Transverse colon (tissue), 4 donors: ENCODE measurements at regions not wholly inside any gene's neighbourhood (a gene's known extent, or its start where the extent isn't known, plus 50 kb on each side); places are given as distances from the start of the nearest gene placed in this dataset.

Source experiments
- CTCF ChIP-seq, 5 experiments: fragments of 200-600 bp in 3 of 5; fragments of 450-650 bp in 2 of 5; sonication (generic) in 3 of 5; IDR thresholded peaks; 1 replicate in 2 of 5; 2 replicates in 3 of 5; pipeline ENCODE4 v1.5.1; 2016 to 2017; ENCODE audit warnings: antibody characterized with exemption in 5 of 5, inconsistent platforms in 3 of 5, mild to moderate bottlenecking in 2 of 5, moderate library complexity in 1 of 5
- EP300 ChIP-seq: sonication (generic); formaldehyde crosslinking; IDR thresholded peaks from one replicate; pipeline ENCODE4 v1.6.1; 2017; ENCODE audit warnings: antibody characterized with exemption, low read depth
- POLR2A ChIP-seq: fragments of 450-650 bp; IDR thresholded peaks from one replicate; pipeline ENCODE4 v1.6.1; 2016; ENCODE audit warnings: antibody characterized with exemption, mild to moderate bottlenecking, moderate library complexity
- POLR2AphosphoS5 ChIP-seq, 3 donors: sonication (generic); formaldehyde crosslinking; IDR thresholded peaks; one replicate each; pipeline ENCODE4 v1.6.1; 2016; ENCODE audit warnings: antibody characterized with exemption in 3 of 3

- TF ChIP-seq CTCF (IDR thresholded peaks at IDR 0.05) (no peak), POLR2A (no peak), EP300 (no peak), POLR2AphosphoS5 (IDR thresholded peaks at IDR 0.05) (no peak)
Observed at GRCh38 chr5:154694159-154694558, 61.0 kb upstream of the LARP1 start.
